Astrocyte (in vitro differentiated cells and primary cell): ENCODE measurements at regions not wholly inside any gene's neighbourhood (a gene's known extent, or its start where the extent isn't known, plus 50 kb on each side); places are given as distances from the start of the nearest gene placed in this dataset.

ENCODE experiments used
- EZH2 ChIP-seq: IDR thresholded peaks from 2 replicates; pipeline ENCODE4 v1.6.1; 2012; ENCODE audit warnings: mild to moderate bottlenecking, low read length, inconsistent platforms; ENCODE audit not compliant: insufficient read depth
- TF ChIP-seq, protein P1 (sequence below): IDR thresholded peaks from 2 replicates; pipeline ENCODE4 v1.5.1; 2011; ENCODE audit warnings: low read depth, mild to moderate bottlenecking, inconsistent platforms, low read length, moderate library complexity; ENCODE audit not compliant: insufficient read depth

GRCh38 chrY:8698571-8698970 is 638.7 kb upstream of the TSPY4 start:
- TF ChIP-seq, protein P1, sequence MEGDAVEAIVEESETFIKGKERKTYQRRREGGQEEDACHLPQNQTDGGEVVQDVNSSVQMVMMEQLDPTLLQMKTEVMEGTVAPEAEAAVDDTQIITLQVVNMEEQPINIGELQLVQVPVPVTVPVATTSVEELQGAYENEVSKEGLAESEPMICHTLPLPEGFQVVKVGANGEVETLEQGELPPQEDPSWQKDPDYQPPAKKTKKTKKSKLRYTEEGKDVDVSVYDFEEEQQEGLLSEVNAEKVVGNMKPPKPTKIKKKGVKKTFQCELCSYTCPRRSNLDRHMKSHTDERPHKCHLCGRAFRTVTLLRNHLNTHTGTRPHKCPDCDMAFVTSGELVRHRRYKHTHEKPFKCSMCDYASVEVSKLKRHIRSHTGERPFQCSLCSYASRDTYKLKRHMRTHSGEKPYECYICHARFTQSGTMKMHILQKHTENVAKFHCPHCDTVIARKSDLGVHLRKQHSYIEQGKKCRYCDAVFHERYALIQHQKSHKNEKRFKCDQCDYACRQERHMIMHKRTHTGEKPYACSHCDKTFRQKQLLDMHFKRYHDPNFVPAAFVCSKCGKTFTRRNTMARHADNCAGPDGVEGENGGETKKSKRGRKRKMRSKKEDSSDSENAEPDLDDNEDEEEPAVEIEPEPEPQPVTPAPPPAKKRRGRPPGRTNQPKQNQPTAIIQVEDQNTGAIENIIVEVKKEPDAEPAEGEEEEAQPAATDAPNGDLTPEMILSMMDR = no peak
- no peak for TF ChIP-seq EZH2
